GM13976 (cell line): ENCODE measurements at regions not wholly inside any gene's neighbourhood (a gene's known extent, or its start where the extent isn't known, plus 50 kb on each side); places are given as distances from the start of the nearest gene placed in this dataset.

Experiments used
- DNase-seq: peaks from one replicate; pipeline ENCODE4 v3.0.0; 2012; ENCODE audit warnings: low spot score
- CTCF ChIP-seq: IDR thresholded peaks from 2 replicates; pipeline ENCODE4 v1.5.1; 2012; ENCODE audit warnings: borderline replicate concordance, mild to moderate bottlenecking; ENCODE audit not compliant: insufficient read depth; ENCODE audit errors: extremely low read depth, missing control alignments, control extremely low read depth
- in situ Hi-C: fragments of 300-500 bp; cut with MboI; formaldehyde crosslinking; loops from one replicate; pipeline ENCODE4 v1.12.0; 2022; ENCODE audit warnings: low sequenced_read_pairs, mixed read lengths, inconsistent platforms; ENCODE audit not compliant: unreplicated experiment

GRCh38 chr10:29922892-29923291, 136.5 kb downstream of the JCAD start:
- in situ Hi-C loops: no loop called here
- no peak for DNase-seq
- no peak for TF ChIP-seq CTCF

GRCh38 chr10:29922226-29922625, 137.2 kb downstream of the JCAD start:
- in situ Hi-C loops: no loop called here
- no peak for DNase-seq
- no peak for TF ChIP-seq CTCF

- TF ChIP-seq CTCF: no peak
- in situ Hi-C loops: no loop called here
- DNase-seq: no peak
These were observed 138.3 kb downstream of the JCAD start for GRCh38 chr10:29921071-29921446.

GRCh38 chr10:29920408-29921070, 138.8 kb downstream of the JCAD start:
- in situ Hi-C loops: no loop called here
- no peak for DNase-seq
- no peak for TF ChIP-seq CTCF

GRCh38 chr10:29918623-29919400, 140.6 kb downstream of the JCAD start:
- TF ChIP-seq CTCF: no peak
- no peak for DNase-seq
- in situ Hi-C loops: no loop called here

- in situ Hi-C loops: no loop called here
- no peak for DNase-seq
- no peak for TF ChIP-seq CTCF
These were observed 142.1 kb downstream of the JCAD start for GRCh38 chr10:29917311-29917710.
